Activated CD4-positive, CD25-positive, alpha-beta regulatory T cell treated with anti-CD3 and anti-CD28 coated beads, Interleukin-2, amount 50 U/mL, for 16 hours (primary cell): ENCODE measurements at regions not wholly inside any gene's neighbourhood (a gene's known extent, or its start where the extent isn't known, plus 50 kb on each side); places are given as distances from the start of the nearest gene placed in this dataset.

ENCODE experiments used
- DNase-seq: peaks from one replicate; pipeline ENCODE4 v3.0.0-alpha.2; 2020; ENCODE audit warnings: low read depth, low spot score

GRCh38 chr11:15873501-15873900 is 482.8 kb downstream of the SOX6 start:
- DNase-seq, result no peak

- no peak for DNase-seq
These were observed 481.6 kb downstream of the SOX6 start for GRCh38 chr11:15874704-15875103.

GRCh38 chr11:15875393-15875792 is 481.0 kb downstream of the SOX6 start:
- no peak for DNase-seq

- no peak for DNase-seq
These were observed 480.4 kb downstream of the SOX6 start for GRCh38 chr11:15875943-15876342.

- DNase-seq, result no peak
These were observed 477.6 kb downstream of the SOX6 start for GRCh38 chr11:15878756-15879155.

- no peak for DNase-seq
These were observed 476.1 kb downstream of the SOX6 start for GRCh38 chr11:15880291-15880690.

GRCh38 chr11:15882876-15883454 is 473.4 kb downstream of the SOX6 start:
- DNase-seq, result no peak

- no peak for DNase-seq
These were observed 472.9 kb downstream of the SOX6 start for GRCh38 chr11:15883455-15883920.

- DNase-seq, result no peak
These were observed 472.2 kb downstream of the SOX6 start for GRCh38 chr11:15884141-15884540.

- DNase-seq, result no peak
These were observed 471.4 kb downstream of the SOX6 start for GRCh38 chr11:15884777-15885540.

GRCh38 chr11:15885854-15886253 is 470.5 kb downstream of the SOX6 start:
- DNase-seq, result no peak

GRCh38 chr11:15886299-15886698 is 470.0 kb downstream of the SOX6 start:
- DNase-seq, result no peak

- no peak for DNase-seq
These were observed 469.5 kb downstream of the SOX6 start for GRCh38 chr11:15886866-15887265.

GRCh38 chr11:15888556-15889345 is 467.6 kb downstream of the SOX6 start:
- no peak for DNase-seq

- DNase-seq, result no peak
These were observed 466.8 kb downstream of the SOX6 start for GRCh38 chr11:15889363-15890030.

GRCh38 chr11:15890031-15890713 is 466.2 kb downstream of the SOX6 start:
- DNase-seq, result no peak

- DNase-seq, result no peak
These were observed 463.3 kb downstream of the SOX6 start for GRCh38 chr11:15893080-15893492.

GRCh38 chr11:15896026-15896425 is 460.3 kb downstream of the SOX6 start:
- DNase-seq, result no peak

GRCh38 chr11:15896530-15896929 is 459.8 kb downstream of the SOX6 start:
- no peak for DNase-seq

GRCh38 chr11:15897211-15897960 is 459.0 kb downstream of the SOX6 start:
- no peak for DNase-seq

- no peak for DNase-seq
These were observed 455.3 kb downstream of the SOX6 start for GRCh38 chr11:15901054-15901453.
